Right atrium auricular region (tissue), 2 donors: ENCODE measurements at regions not wholly inside any gene's neighbourhood (a gene's known extent, or its start where the extent isn't known, plus 50 kb on each side); places are given as distances from the start of the nearest gene placed in this dataset.

Experiments used
- DNase-seq: peaks from one replicate; pipeline ENCODE4 v3.0.0-alpha.2; 2019; ENCODE audit warnings: low spot score
- H3K27ac ChIP-seq, 2 donors: fragments of 200-600 bp; sonication (generic); 1 replicate in 1 of 2; 2 replicates in 1 of 2; pipeline ENCODE4 v1.5.1; 2016 to 2019
- H3K27me3 ChIP-seq, 2 donors: fragments of 200-600 bp; sonication (generic); one replicate each; pipeline versions ENCODE4 v1.5.1 to v1.6.0; 2017 to 2019
- H3K36me3 ChIP-seq: fragments of 200-600 bp; sonication (generic); one replicate; pipeline ENCODE4 v1.5.1; 2016
- H3K4me1 ChIP-seq, 2 donors: fragments of 200-600 bp; sonication (generic); one replicate each; pipeline versions ENCODE4 v1.5.1 to v1.6.0; 2017 to 2019
- H3K4me3 ChIP-seq, 2 donors: fragments of 200-600 bp; sonication (generic); 1 replicate in 1 of 2; 2 replicates in 1 of 2; pipeline ENCODE4 v1.5.1; 2017 to 2019; ENCODE audit warnings: mild to moderate bottlenecking in 1 of 2, moderate library complexity in 1 of 2
- H3K9me3 ChIP-seq, 2 donors: fragments of 200-600 bp; sonication (generic); one replicate each; pipeline ENCODE4 v1.5.1; 2019
- TF ChIP-seq, protein P1 (sequence below), 2 donors: fragments of 200-600 bp; sonication (generic); IDR thresholded peaks; one replicate each; pipeline ENCODE4 v1.5.1; 2019; ENCODE audit warnings: antibody characterized with exemption in 2 of 2

DNA sequence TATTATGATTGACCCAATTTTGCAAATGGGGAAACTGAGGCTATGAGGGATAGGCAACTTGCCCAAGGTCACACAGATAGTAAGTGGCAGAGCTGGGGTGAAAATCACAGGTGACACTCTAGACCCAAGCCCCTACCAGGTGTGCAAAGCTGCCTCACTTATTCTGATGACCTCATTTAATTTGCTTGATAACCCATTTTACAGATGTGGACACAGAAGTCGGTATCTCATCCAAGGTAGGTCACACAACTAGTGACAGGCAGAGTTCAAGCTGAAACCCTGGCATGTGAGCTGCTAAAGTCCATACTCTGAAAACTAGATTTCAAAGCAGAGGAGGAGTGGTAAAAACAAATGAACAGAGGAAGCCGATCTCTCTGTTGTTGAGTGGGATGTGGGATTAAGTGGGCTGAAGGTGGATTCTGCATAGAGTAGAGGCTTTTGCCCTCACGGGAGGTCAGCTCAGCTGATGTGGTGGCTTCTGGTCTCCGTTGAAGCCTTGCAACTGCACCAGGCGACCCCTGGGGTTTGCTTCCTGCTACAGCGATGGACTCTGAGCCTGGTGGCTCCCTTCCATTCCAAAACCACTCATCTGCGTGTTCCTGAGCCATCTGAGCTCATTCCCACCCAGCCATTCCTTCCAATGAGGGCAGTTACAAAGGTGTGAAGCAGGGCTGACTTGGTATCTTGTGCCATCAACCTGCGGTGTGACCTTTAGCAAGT lies 164.3 kb upstream of the FHL2 start:
- Histone ChIP-seq H3K27ac (no peak overlapping the region), H3K36me3 (no peaks in the 10 kb centered on the region), H3K9me3 (no peaks in the 10 kb centered on the region), H3K4me1 (no peaks in the 10 kb centered on the region), H3K27me3 (no peaks in the 10 kb centered on the region), H3K4me3 (no peak overlapping the region)
- TF ChIP-seq, protein P1, sequence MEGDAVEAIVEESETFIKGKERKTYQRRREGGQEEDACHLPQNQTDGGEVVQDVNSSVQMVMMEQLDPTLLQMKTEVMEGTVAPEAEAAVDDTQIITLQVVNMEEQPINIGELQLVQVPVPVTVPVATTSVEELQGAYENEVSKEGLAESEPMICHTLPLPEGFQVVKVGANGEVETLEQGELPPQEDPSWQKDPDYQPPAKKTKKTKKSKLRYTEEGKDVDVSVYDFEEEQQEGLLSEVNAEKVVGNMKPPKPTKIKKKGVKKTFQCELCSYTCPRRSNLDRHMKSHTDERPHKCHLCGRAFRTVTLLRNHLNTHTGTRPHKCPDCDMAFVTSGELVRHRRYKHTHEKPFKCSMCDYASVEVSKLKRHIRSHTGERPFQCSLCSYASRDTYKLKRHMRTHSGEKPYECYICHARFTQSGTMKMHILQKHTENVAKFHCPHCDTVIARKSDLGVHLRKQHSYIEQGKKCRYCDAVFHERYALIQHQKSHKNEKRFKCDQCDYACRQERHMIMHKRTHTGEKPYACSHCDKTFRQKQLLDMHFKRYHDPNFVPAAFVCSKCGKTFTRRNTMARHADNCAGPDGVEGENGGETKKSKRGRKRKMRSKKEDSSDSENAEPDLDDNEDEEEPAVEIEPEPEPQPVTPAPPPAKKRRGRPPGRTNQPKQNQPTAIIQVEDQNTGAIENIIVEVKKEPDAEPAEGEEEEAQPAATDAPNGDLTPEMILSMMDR (IDR thresholded peaks at IDR 0.05): no peak
- DNase-seq: no peak

DNA sequence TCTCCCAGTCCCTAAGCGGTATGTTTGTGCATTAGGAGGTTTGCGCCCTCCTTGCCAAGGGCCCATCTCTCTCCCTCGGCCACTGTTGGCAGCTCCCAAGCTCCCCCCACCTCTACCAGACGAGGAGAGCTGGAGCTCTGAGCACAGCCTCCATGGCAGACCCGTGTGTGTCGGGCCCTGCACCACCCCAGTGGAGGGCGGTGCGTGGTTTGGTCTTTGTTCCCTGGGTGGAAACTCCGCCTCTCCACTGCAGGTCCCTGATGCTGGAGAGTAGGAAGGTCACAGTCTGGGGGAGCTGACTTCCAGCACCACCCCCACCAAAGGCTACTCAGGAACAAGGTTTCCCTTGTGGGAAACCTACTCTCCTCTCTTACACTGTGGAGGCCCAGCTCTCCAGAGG lies 162.6 kb upstream of the FHL2 start:
- no peak overlapping the region for H3K27ac ChIP-seq
- no peaks in the 10 kb centered on the region for H3K9me3 ChIP-seq
- H3K27me3 ChIP-seq: no peaks in the 10 kb centered on the region
- H3K4me1 ChIP-seq: peaks cover 0 to 12% of the 10 kb centered on the region in 2 donors
- H3K36me3 ChIP-seq: no peaks in the 10 kb centered on the region
- DNase-seq: no peak
- TF ChIP-seq, protein P1 (IDR thresholded peaks at IDR 0.05): no peak
- no peak overlapping the region for H3K4me3 ChIP-seq

DNA sequence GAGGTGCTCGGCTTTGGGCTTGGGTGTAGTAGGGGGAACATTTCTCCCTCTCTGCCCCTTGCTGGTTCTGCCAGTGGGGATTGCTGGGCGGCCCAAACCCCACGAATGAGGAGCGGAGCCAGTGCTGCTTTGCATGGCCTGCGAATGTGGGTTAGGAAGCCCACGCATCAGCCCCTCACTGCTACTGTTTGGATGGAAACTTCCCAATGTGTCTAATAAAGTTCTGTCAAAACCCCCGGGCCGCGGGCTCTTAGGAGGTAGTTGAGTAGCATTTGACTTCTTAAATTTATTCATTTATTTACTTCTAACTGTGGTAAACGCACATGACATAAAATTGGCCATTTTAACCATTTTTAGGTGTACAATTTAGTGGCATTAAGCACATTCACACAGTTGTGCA lies 161.3 kb upstream of the FHL2 start:
- Histone ChIP-seq H3K9me3 (no peaks in the 10 kb centered on the region), H3K27ac (no peak overlapping the region), H3K36me3 (no peaks in the 10 kb centered on the region), H3K4me3 (no peak overlapping the region), H3K4me1 (peaks cover 0 to 12% of the 10 kb centered on the region in 2 donors), H3K27me3 (no peaks in the 10 kb centered on the region)
- TF ChIP-seq, protein P1 (IDR thresholded peaks at IDR 0.05): no peak
- no peak for DNase-seq

GRCh38 chr2:105557021-105557920 lies 158.4 kb upstream of the FHL2 start:
- Histone ChIP-seq H3K4me3 (no peak overlapping the region), H3K9me3 (no peaks in the 10 kb centered on the region), H3K36me3 (no peaks in the 10 kb centered on the region), H3K27ac (no peak overlapping the region), H3K4me1 (peaks cover 0 to 12% of the 10 kb centered on the region in 2 donors), H3K27me3 (no peaks in the 10 kb centered on the region)
- TF ChIP-seq, protein P1 (IDR thresholded peaks at IDR 0.05): no peak
- no peak for DNase-seq

DNA sequence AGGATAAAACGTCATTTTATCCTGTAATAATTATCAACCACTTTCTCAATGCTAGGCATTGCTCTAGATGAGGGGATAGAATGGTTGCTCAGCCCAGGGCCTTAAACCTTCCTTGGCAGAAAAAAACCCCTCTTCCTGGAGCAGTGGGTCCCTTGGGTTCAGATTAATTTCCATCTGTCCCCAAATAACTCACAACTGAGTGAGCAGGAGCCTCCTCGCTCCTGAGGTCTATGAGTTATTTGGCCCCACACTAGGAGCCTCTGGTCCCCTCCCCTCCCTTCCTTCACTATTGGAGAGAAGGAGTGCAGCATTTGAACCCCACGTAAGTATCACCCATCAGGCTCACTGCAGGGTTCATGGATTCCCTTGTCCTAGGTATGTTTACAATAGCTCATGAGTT lies 157.5 kb upstream of the FHL2 start:
- no peak for DNase-seq
- Histone ChIP-seq H3K36me3 (no peaks in the 10 kb centered on the region), H3K4me1 (peaks cover 0 to 12% of the 10 kb centered on the region in 2 donors), H3K27ac (no peak overlapping the region), H3K27me3 (no peaks in the 10 kb centered on the region), H3K9me3 (no peaks in the 10 kb centered on the region), H3K4me3 (no peak overlapping the region)
- TF ChIP-seq, protein P1 (IDR thresholded peaks at IDR 0.05): no peak
